HUDEP-2 (cell line): ENCODE measurements at regions not wholly inside any gene's neighbourhood (a gene's known extent, or its start where the extent isn't known, plus 50 kb on each side); places are given as distances from the start of the nearest gene placed in this dataset.

ENCODE experiments used
- DNase-seq, 76 experiments: peaks; one replicate each; lab custom pipeline; 2025; ENCODE audit not compliant: unreplicated experiment in 76 of 76; lab: John Stamatoyannopoulos, UW

DNA sequence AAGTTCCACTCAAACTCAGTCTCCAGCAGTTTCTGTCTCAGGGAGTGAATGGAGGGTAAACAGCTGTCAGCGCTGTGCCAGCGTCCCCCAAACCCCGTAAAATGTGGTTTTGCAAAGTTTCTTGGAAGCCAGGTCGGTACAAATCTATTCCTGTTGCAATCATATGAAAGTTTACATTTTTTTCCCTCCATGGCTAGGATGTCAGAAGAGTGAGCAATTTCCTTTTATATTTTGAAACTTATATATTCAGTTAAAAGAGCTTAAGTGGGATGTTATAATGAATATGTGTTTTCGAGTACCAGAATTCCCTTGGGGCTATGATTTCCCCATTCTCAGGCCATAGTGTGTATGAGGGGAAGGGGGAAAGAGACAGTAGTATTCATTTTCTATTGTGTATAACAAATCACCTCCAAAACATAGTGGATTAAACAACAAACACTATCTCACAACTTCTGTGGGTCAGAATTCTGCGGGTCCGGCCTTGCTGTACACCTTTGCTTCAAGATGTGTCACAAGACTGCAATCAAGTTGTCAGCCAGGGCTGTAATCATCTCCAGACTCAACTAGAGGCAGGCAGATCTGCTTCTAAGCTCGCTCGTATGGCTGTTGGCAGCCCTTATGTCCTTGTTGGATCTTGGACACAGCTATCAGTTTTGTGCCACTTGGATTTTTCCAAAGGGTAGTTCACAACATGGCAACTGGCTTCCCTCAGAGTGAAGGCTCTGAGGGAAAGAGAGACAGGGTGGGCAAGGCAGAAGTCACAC lies 107.4 kb downstream of the SNX18 start:
- DNase-seq = no peak

DNA sequence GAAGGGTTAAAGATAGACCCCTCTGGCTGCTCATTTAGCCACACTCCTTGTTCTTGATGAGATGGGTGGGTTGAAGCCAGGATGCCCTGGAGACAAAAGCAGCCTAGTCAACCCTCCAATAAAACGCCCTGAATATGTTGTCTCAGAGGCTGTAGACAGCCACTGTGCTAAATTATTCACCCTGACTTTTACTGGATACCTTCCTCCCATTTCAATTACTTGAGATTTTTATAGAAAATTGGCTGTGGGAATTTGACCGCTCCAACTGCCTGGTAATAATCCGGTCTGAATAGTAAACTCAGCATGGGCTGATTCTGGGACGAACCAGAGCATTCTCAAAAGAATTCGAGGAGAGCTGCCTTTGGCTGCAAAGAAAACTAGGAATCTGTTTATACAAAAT lies 104.2 kb downstream of the SNX18 start:
- DNase-seq = no peak

DNA sequence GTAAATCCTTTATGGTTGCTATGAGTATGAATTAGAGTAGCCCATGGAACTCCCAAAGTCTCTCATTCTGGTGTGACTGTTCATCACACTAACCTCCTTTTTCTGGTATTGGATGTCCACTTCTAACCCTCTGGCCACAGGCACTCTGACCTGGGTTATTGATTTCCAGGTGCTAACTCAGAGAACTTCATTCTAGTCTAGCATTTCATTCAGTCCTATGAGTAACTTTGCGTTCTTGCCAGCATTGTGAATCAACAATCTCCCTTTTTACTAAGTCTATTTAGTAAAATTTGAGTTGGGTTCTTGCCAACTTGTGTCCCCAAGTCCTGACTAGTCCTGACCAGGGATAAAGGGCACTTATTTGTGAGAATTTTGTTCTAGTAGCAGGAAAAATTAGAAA lies 103.5 kb downstream of the SNX18 start:
- DNase-seq = no peak

DNA sequence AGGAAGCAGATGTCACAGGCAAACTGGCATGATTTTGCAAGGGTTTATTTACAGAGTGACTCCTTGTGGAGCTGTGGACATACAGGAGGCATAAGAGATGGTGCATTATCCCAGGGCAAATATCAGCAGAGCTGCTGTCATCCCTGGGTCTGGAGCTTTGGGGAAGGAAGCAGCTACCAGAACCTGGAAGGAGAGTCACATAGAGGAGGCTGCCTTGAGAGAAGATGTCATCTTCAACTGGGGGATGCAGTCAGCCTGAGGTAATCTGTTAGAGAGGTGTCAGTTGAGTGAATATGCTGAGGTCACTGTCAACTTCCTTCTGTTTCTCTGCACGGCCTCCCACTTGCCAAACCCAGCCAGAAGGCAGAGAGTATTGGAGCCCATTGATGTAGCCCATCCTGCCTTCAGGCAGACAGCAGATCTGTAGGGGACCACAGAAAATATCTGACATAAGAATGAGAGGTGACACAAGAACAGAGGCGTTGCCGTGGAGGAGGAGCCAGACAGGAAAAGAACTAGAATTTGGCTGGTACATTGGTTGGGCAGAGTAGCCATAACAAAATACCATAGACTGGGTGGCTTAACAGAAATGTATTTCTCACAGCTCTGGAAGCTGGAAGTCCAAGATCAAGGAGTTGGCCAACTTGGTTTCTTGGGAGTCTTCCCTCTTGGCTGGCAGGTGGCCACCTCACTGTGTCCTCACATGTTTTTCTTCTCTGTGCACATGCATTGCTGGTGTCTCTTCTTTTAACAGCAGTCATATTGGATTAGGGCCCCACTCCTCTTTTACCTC lies 102.8 kb downstream of the SNX18 start:
- DNase-seq = no peak

DNA sequence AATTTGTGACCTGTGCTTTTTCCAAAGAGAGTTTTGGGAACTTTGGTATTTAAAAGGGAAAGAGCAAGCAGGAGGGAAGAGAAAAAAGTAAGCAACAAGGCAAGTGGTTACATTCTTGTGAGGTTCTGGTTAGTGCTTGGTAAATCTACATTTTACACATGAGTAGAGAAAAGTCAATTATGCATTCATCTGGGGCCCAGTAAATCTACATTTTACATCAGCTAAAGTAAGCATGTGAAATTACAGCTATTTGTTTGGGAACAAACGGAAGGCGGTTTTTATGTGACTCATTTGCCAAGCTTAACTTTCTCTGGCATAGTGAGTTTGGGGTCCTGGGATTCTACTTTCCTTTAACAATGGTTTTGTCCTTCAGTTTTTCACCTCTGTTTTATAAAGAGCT lies 102.2 kb downstream of the SNX18 start:
- DNase-seq = no peak

DNA sequence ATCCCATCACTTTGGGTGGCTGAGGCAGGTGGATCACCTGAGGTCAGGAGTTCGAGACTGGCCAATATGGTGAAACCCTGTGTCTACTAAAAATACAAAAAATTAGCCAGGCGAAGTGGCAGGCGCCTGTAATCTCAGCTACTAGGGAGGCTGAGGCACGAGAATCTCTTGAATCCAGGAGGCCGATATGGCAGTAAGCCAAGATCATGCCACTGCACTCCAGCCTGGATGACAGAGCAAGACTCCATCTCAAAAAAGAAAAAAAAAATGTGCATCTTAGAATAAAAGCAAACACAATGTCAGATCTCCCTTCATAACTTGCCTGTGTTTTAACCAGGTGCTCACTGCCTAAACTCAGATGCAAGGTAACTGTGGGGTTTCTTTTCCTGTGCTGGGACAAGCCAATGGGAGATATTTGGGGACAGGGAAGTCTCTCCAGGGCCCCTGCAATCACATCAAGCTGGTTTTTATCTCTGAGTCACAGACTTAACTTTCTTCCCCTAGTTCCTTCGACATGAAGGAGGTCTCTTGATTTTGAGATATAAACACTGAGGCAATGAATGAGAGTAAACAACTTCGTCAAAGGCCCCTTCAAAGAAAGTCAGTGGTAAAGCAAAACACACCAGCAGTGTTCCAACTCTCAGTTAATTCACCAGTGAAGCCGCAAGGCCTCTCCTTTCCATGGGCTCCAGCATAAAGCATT lies 99.1 kb downstream of the SNX18 start:
- no peak for DNase-seq

DNA sequence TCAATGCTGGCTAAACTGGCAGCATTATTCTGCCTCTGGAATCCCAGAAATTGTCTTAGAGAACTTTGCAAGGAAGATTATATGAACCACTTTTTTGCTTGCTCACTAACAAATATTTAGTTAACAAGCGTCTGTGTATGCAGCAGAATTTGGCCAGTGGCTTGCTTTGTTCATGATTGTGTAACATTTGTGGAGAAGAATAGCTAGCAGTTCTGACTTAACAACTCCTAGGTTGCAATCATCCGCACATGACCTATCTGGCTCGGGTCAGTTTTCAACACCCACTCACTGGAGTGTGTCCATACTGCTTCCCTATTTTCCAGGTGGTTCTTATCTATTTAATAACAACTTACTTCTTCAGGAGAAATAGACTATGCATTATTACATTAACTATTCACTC lies 98.5 kb downstream of the SNX18 start:
- DNase-seq = no peak

DNA sequence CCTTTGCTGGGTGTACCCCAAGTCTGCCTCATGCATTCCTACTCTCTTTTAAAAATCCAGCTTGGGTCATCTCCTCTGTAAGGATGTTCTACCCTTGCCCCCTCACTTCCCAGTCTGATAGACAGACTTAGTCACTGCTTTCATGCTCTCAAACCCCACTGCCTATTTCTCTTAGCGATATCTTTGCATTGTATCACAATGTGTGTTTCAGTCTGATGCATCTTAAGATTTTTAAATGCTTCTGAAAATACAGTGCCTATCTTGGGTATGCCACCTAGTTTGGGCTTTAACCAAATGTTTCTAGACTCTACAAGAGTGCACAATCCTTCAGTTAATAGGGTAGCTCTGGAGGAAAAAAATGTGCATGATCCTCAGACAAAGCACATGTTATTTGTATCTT lies 97.8 kb downstream of the SNX18 start:
- DNase-seq = no peak

DNA sequence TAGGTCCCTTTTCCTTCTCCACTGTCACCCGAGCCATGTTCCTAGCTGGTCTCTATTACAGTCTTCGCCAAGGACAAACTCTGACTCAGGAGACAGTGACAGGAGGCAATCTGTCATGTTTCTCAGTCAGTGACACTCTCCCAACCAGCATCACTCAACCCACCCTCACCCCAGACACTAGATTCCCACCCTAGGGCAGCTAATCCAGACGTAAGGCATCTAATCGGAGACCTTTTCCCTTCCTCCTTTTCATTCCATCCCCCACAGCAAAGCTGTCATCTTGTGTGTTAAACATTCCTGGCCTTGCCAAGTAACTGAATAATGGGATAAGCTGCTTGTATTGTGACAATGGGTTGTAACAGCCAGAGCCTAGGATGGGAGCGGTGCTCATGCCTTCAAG lies 95.2 kb downstream of the SNX18 start:
- DNase-seq = no peak

DNA sequence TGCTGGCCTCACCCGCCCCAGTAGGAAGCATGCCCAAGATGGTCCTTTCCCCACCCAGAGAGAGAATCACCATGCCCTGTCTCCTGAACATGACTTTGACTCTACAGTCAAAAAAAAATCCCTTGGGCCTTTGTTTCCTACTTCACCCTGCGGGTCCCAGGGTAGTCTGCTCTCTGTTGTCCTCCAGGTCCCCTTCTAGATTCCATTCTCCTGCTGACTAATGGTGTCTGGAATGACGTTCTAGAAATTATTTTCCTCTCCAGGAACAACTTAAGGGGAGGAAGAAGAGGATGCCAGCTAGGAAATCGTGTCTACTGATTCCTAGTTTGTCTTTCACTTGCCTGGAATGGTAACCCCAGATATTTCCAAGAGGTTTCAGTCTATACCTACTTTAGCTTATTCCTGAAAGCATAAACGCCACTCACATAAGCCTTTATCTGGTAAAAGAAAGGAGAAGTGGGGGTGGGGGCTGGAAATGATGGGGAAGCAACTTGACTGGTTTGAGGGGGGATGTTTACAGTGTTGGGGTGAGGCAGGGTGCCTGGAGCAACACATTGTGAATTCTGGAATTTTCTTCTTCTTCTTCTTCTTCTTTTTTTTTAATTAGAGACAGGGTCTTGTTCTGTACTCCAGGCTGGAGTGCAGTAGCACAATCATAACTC lies 93.9 kb downstream of the SNX18 start:
- no peak for DNase-seq

DNA sequence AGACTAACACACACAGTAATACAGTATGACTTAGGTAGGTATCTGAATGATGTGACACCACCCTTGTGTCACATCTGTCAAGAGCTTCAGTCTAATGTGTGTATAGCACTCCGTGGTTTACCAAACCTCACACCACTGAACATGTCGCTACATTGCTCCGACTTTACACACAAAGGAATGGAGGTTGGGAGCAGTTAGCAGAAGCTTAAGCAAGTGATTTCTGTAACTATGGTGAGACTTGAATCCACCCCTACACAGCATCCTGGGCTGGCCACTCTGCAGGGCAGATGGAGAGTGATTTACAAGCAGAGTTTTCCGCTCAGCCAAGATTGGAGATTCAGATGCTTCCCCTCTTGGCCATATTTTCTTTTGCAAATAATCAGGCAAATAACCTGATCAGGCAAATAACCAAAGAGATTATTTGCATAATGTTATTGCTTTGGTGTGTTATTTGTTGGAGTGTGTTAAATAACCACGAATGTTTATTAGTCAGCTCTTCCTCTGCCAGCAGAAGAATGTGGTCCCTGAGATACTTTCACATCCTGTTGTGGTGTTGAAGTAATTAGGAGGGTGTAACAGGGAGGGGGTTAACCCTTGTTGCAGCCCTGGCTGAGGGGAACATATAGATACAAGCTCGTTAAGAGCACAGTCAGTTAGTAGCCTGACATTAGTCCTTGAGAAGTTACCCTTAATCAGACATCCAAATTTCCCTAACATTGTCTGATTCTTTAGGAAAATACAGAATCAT lies 92.8 kb downstream of the SNX18 start:
- no peak for DNase-seq

DNA sequence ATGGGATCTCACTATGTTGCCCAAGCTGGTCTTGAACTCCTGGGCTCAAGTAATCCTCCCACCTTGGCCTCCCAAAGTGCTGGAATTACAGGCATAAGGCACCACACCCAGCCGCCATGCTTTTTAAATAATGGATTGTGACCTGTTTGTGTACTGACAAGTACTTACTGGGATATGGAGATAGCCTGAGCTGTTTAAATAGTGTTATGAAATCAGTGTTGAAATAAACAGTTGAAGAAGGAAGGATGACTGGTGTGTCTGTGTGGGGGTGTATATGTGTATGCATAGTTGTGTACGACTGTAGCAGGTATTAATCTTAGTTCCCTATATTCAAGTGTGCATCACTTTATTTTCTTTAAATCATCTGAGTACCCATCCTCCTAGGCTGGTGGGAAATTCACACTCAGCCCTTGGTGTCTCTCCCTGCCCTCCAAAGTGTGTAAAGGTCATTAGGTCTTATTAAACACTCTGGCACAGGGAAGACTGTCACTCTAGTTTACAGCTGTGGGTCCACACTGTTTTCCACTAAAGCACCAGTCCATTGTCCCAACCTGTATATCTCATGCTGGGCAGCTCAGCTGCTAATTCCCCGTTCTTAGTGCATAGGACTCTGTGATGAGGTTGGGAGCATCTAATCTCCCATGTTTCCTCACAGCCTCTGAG lies 91.0 kb downstream of the SNX18 start:
- no peak for DNase-seq

DNA sequence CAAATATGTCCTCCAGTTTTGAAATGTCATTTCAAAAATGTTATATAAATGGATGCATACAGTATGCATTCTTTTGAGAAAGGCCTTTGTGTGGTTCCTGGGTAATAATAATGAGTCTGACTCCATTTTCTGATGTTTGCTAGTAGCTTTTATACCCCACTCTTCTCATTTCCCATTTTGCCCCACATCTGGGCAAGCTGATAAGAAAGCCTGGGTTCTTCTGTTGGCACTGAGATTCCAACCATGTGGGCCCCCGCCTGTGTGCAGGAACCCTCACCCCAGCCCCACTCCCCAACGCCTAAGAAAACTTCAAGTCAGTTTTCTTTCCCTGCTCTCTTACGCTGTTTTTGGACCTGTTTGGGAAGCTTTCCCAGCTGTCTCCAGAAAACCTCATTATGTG lies 89.4 kb downstream of the SNX18 start:
- peak in 2 of 76 experiments; percentile 0 for DNase-seq

DNA sequence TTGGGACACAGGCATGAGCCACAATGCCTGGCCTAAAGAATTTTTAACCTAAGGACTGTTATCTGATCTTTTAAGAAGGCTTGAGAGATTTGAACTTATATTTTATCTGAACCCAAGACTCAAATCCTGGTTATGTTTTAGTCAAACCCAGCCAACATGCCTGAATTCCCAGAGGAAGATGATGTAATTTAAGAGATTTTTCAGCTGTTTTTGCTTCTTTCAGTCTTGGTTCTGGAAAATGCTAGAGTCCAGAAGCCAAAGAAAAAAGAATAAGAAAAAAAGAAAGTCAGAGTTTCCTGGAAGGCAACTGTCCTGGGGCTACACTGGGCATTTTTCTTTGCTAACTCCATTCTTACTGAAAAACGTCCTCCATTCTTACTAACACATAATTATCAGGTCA lies 85.8 kb downstream of the SNX18 start:
- DNase-seq = no peak

DNA sequence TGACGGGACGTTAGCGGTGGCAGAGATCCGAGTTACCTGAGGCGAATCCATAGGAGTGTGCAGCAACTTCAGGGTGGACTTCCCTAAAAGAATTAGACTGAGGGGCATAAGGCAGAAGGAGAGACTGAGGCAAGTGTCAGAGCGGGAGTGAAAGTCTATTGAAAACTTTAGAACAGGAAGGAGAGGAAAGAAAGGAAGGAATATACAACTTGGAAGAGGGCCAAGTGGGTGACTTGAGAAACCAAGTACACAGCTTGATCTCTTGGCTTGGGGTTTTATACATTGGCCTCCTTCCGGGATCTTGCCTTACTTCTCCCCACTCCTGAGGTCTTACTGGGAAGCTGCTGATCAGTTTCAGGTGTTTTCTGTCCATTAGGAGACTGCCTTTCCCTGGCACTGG lies 84.9 kb downstream of the SNX18 start:
- no peak for DNase-seq

DNA sequence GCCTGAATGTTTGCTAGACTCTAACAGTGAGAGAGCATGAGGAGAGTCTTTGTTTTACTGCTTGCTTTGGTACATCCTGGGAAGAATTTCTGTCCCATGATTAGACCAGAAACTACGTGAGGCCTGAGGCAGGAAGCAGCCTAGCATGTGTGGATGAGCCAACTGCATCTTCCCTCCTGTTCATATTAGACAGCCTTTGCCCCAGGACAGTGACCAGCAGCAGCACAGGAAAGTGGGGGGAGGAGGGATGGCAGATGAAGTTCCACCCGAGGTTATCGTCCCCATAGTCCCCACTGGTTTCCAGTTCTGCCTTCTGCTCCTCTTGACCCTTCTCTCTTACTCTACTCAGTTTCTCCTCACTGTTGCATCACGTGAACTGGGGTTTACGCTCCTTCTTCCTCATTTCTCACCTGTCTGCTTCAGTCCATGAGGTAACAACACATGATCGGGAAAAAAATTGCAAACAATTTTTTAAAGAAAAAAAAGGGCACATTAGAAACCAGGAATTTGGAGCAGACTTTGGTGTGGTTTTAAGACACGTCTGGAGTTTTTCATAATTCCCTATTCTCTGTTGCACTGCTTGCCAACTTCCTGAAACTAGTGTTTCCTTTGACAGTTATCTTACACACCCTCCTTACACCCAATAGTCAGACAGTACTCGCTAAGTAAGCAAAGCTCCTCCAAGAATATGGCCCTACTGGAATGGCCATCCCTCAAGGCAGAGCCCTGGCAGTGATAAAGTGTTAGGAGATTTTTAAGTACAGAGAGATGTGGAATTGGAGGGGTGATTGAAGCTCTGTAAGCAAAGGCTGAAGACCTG lies 84.1 kb downstream of the SNX18 start:
- DNase-seq = no peak
